GM19467 (cell line): ENCODE measurements at regions not wholly inside any gene's neighbourhood (a gene's known extent, or its start where the extent isn't known, plus 50 kb on each side); places are given as distances from the start of the nearest gene placed in this dataset.

ENCODE experiments used
- ATAC-seq: cut with Tn5 transposase; IDR thresholded peaks from one replicate; pipeline ENCODE4 v1.9.1; 2021; ENCODE audit warnings: mild to moderate bottlenecking, moderate library complexity; ENCODE audit not compliant: unreplicated experiment

GRCh38 chr2:67948057-67948456, 114.7 kb downstream of the C1D start:
- ATAC-seq, result no peak

GRCh38 chr2:67948506-67948905, 114.3 kb downstream of the C1D start:
- ATAC-seq, result no peak

GRCh38 chr2:67950018-67950417, 112.8 kb downstream of the C1D start:
- no peak for ATAC-seq

- no peak for ATAC-seq
Observed at GRCh38 chr2:67950919-67951318, 111.9 kb downstream of the C1D start.

GRCh38 chr2:67952066-67952465, 110.7 kb downstream of the C1D start:
- ATAC-seq, result peak; percentile 66

- no peak for ATAC-seq
Observed at GRCh38 chr2:67954093-67954748, 108.6 kb downstream of the C1D start.

- ATAC-seq, result no peak
Observed at GRCh38 chr2:67955748-67956603, 106.8 kb downstream of the C1D start.

GRCh38 chr2:67965246-67965645, 97.6 kb downstream of the C1D start:
- no peak for ATAC-seq

- no peak for ATAC-seq
Observed at GRCh38 chr2:67970071-67970470, 92.7 kb downstream of the C1D start.

GRCh38 chr2:67970542-67970941, 92.3 kb downstream of the C1D start:
- ATAC-seq, result no peak

- ATAC-seq, result no peak
Observed at GRCh38 chr2:67974559-67975430, 88.0 kb downstream of the C1D start.

GRCh38 chr2:67977464-67977863, 85.3 kb downstream of the C1D start:
- ATAC-seq, result no peak

GRCh38 chr2:67982956-67983355, 79.8 kb downstream of the C1D start:
- no peak for ATAC-seq

- no peak for ATAC-seq
Observed at GRCh38 chr2:67984600-67984999, 78.2 kb downstream of the C1D start.

- ATAC-seq, result no peak
Observed at GRCh38 chr2:67985586-67985985, 77.2 kb downstream of the C1D start.

- ATAC-seq, result no peak
Observed at GRCh38 chr2:67986258-67986657, 76.5 kb downstream of the C1D start.
